HepG2 (cell line): ENCODE measurements at regions not wholly inside any gene's neighbourhood (a gene's known extent, or its start where the extent isn't known, plus 50 kb on each side); places are given as distances from the start of the nearest gene placed in this dataset.

Experiments used
- ATAC-seq: fragments of 200-7000 bp; cut with Tn5 transposase; 3 replicates; pipeline ENCODE4 v1.9.1; 2020; ENCODE audit warnings: mild to moderate bottlenecking, moderate library complexity
- BruUV-seq: library from RNA; stranded (reverse); fragments of 400-500 nt; replicated peaks from 2 replicates; lab custom pipeline; 2021; lab: Mats Ljungman, UMichigan
- CTCF ChIA-PET: fragments of 300-600 bp; formaldehyde crosslinking; extraction: SDS; loops from one replicate; lab custom pipeline; 2021; ENCODE audit warnings: low total read pairs, inconsistent platforms, low intra/inter-chr PET ratio; lab: Yijun Ruan, JAX
- POLR2A ChIA-PET: fragments of 350-600 bp; sonication (Branson Sonifier 250); formaldehyde crosslinking; loops from one replicate; lab custom pipeline; 2020; ENCODE audit warnings: antibody characterized with exemption, inconsistent platforms; lab: Yijun Ruan, JAX
- DNase-seq: peaks from one replicate; pipeline ENCODE4 v3.0.0-alpha.2; 2015; ENCODE audit warnings: low spot score
- FAIRE-seq: peaks from 3 replicates; lab custom pipeline; 2011; peaks lifted over from hg19 to GRCh38; lab: Jason Lieb, UNC
- H2AFZ ChIP-seq: one replicate; pipeline ENCODE4 v1.6.1; 2011; ENCODE audit warnings: low read length, inconsistent platforms
- H3K27ac ChIP-seq: fragments of 300-600 bp; 3 replicates; pipeline ENCODE4 v1.8.0; 2011; ENCODE audit warnings: mixed run types, mild to moderate bottlenecking, mixed read lengths, low read length, inconsistent platforms; ENCODE audit not compliant: insufficient read depth; ENCODE audit errors: extremely low read length
- H3K27me3 ChIP-seq, 2 experiments: fragments of 200-600 bp in 1 of 2; 2 replicates in 1 of 2; 3 replicates in 1 of 2; pipeline versions ENCODE4 v1.6.0 to v1.8.0; 2011; ENCODE audit warnings: low read length in 2 of 2, mild to moderate bottlenecking in 2 of 2, moderate library complexity in 2 of 2, inconsistent platforms in 1 of 2; ENCODE audit not compliant: insufficient read depth in 2 of 2, control insufficient read depth in 1 of 2
- H3K36me3 ChIP-seq, 2 experiments: fragments of 200-600 bp in 1 of 2; replicated peaks in 1 of 2; 2 replicates in 1 of 2; 3 replicates in 1 of 2; pipeline versions ENCODE4 v1.5.1 to v1.8.0; 2011; ENCODE audit warnings: low read length in 2 of 2, inconsistent platforms in 1 of 2; ENCODE audit not compliant: insufficient read depth in 2 of 2, control insufficient read depth in 1 of 2
- H3K4me1 ChIP-seq: 2 replicates; pipeline ENCODE4 v1.5.1; 2012; ENCODE audit warnings: low read length, inconsistent platforms; ENCODE audit not compliant: insufficient read depth
- H3K4me2 ChIP-seq: 2 replicates; pipeline ENCODE4 v1.6.0; 2011; ENCODE audit warnings: low read depth, low read length, inconsistent platforms
- H3K4me3 ChIP-seq, 3 experiments: fragments of 200-600 bp in 1 of 3; sonication (generic), shearing (Covaris generic) in 1 of 3; replicated peaks in 1 of 3; 2 replicates each; pipeline ENCODE4 v1.5.1; 2011 to 2016; ENCODE audit warnings: low read length in 3 of 3, inconsistent platforms in 2 of 3, low read depth in 2 of 3, mild to moderate bottlenecking in 2 of 3, control low read depth in 1 of 3, mixed read lengths in 1 of 3; ENCODE audit not compliant: insufficient read depth in 1 of 3
- H3K79me2 ChIP-seq: one replicate; pipeline ENCODE4 v1.6.1; 2011; ENCODE audit warnings: low read length, inconsistent platforms; ENCODE audit not compliant: insufficient read depth
- H3K9ac ChIP-seq: 2 replicates; pipeline ENCODE4 v1.6.0; 2011; ENCODE audit warnings: mild to moderate bottlenecking, low read depth, low read length, inconsistent platforms; ENCODE audit not compliant: insufficient read depth
- H3K9me3 ChIP-seq: 2 replicates; pipeline ENCODE4 v1.5.1; 2012; ENCODE audit warnings: mild to moderate bottlenecking, low read length
- H4K20me1 ChIP-seq: 2 replicates; pipeline ENCODE4 v1.6.0; 2011; ENCODE audit warnings: inconsistent platforms, mild to moderate bottlenecking, low read length, moderate library complexity; ENCODE audit not compliant: insufficient read depth
- FOXA1 ChIP-seq, 2 experiments: fragments of 450-650 bp in 1 of 2; sonication (generic) in 1 of 2; formaldehyde crosslinking in 1 of 2; IDR thresholded peaks; 2 replicates each; pipeline versions ENCODE4 v1.4.0 to v1.6.1; 2016 to 2020; ENCODE audit warnings: missing genetic modification reagents in 1 of 2
- GMEB1 ChIP-seq: sonication (generic); formaldehyde crosslinking; IDR thresholded peaks from 2 replicates; pipeline ENCODE4 v1.5.1; 2020; ENCODE audit warnings: missing genetic modification reagents, mild to moderate bottlenecking, borderline replicate concordance
- GPN1 ChIP-seq: sonication (generic); formaldehyde crosslinking; IDR thresholded peaks from 2 replicates; pipeline ENCODE4 v1.5.1; 2020; ENCODE audit warnings: missing genetic modification reagents, borderline replicate concordance
- ISL2 ChIP-seq: sonication (generic); formaldehyde crosslinking; IDR thresholded peaks from 2 replicates; pipeline ENCODE4 v1.5.0; 2020; ENCODE audit warnings: missing genetic modification reagents
- NBN ChIP-seq: fragments of 450-650 bp; conservative IDR thresholded peaks from 2 replicates; pipeline ENCODE4 v1.6.1; 2017
- THAP7 ChIP-seq: sonication (generic); formaldehyde crosslinking; IDR thresholded peaks from 2 replicates; pipeline ENCODE4 v1.8.1; 2023; ENCODE audit warnings: mild to moderate bottlenecking, missing genetic modification reagents
- TOE1 ChIP-seq: sonication (generic); formaldehyde crosslinking; IDR thresholded peaks from 2 replicates; pipeline ENCODE4 v1.4.0; 2020; ENCODE audit warnings: mild to moderate bottlenecking, missing genetic modification reagents
- TSC22D2 ChIP-seq: sonication (generic); formaldehyde crosslinking; IDR thresholded peaks from 2 replicates; pipeline ENCODE4 v1.5.1; 2020; ENCODE audit warnings: missing genetic modification reagents, mild to moderate bottlenecking, borderline replicate concordance
- ZNF333 ChIP-seq: sonication (generic); formaldehyde crosslinking; IDR thresholded peaks from 2 replicates; pipeline ENCODE4 v1.4.0; 2020; ENCODE audit warnings: mild to moderate bottlenecking, missing genetic modification reagents, borderline replicate concordance
- ZNF598 ChIP-seq: sonication (generic); formaldehyde crosslinking; IDR thresholded peaks from 2 replicates; pipeline ENCODE4 v1.5.1; 2020; ENCODE audit warnings: mild to moderate bottlenecking, missing genetic modification reagents, borderline replicate concordance
- ZNF678 ChIP-seq: sonication (generic); formaldehyde crosslinking; IDR thresholded peaks from 2 replicates; pipeline ENCODE4 v1.4.0; 2020; ENCODE audit warnings: mild to moderate bottlenecking, missing genetic modification reagents
- WGBS: methylation state at CpG from one replicate; pipeline ENCODE4 v1.1.6; 2017; ENCODE audit warnings: low lambda C conversion rate; 5-methylcytosine and 5-hydroxymethylcytosine counted together
- in situ Hi-C: cut with HindIII; loops from 2 replicates; pipeline ENCODE4 v1.10.0; 2017; ENCODE audit warnings: low pct_unique_long_range_greater_than_20kb; ENCODE audit not compliant: extremely low pct_ligation_motif_present
- intact Hi-C: fragments of 100-400 bp; cut with micrococcal nuclease; formaldehyde crosslinking; loops from one replicate; pipeline ENCODE4 v1.10.0; 2022; ENCODE audit not compliant: unreplicated experiment
- TF ChIP-seq, protein P1 (sequence below): sonication (generic); formaldehyde crosslinking; IDR thresholded peaks from 2 replicates; pipeline ENCODE4 v1.9.0; 2021; ENCODE audit warnings: missing genetic modification reagents, mild to moderate bottlenecking, borderline replicate concordance

GRCh38 chr13:23990455-23990854 is 93.2 kb upstream of the C1QTNF9B start (continued):
- TF ChIP-seq THAP7: no peak
- TF ChIP-seq ISL2: no peak
- no peak for TF ChIP-seq ZNF678 (CRISPR knock-in tag)
- no peak for TF ChIP-seq GMEB1 (CRISPR knock-in tag)
- TF ChIP-seq, protein P1, sequence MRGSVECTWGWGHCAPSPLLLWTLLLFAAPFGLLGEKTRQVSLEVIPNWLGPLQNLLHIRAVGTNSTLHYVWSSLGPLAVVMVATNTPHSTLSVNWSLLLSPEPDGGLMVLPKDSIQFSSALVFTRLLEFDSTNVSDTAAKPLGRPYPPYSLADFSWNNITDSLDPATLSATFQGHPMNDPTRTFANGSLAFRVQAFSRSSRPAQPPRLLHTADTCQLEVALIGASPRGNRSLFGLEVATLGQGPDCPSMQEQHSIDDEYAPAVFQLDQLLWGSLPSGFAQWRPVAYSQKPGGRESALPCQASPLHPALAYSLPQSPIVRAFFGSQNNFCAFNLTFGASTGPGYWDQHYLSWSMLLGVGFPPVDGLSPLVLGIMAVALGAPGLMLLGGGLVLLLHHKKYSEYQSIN (CRISPR knock-in tag): no peak
- no peak for TF ChIP-seq ZNF598 (CRISPR knock-in tag)

- no TSS peak for BruUV-seq
- Histone ChIP-seq H3K9ac (no peak overlapping the region), H3K4me2 (no peak overlapping the region), H3K27me3 (peaks cover 0 to 9% of the 10 kb centered on the region in 2 experiments; a peak in 2 of 5 replicates), H3K4me1 (no peaks in the 10 kb centered on the region), H3K79me2 (no peaks in the 10 kb centered on the region), H4K20me1 (no peaks in the 10 kb centered on the region), H3K36me3 (no peaks in the 10 kb centered on the region), H3K4me3 (no peak overlapping the region), H3K27ac (no peak overlapping the region), H2AFZ (no peak overlapping the region), H3K9me3 (no peaks in the 10 kb centered on the region)
- no peak for DNase-seq
- WGBS: 0% methylated on average over 3 of the region's 3 CpGs
- CTCF ChIA-PET: no interaction called here
- in situ Hi-C loops (no loop called here), intact Hi-C loops (no loop called here)
- no peak for ATAC-seq
- POLR2A ChIA-PET: no interaction called here
- TF ChIP-seq GPN1 (CRISPR knock-in tag) (no peak), TSC22D2 (CRISPR knock-in tag) (no peak), FOXA1 (IDR thresholded peaks at IDR 0.05) (no peak), FOXA1 (CRISPR knock-in tag; IDR thresholded peaks at IDR 0.05) (no peak), NBN (no peak), ZNF333 (CRISPR knock-in tag) (no peak), TOE1 (CRISPR knock-in tag) (no peak)
- no peak for FAIRE-seq
Observed at GRCh38 chr13:23991119-23991518, 93.8 kb upstream of the C1QTNF9B start.
